HEK293T (cell line): ENCODE measurements at regions not wholly inside any gene's neighbourhood (a gene's known extent, or its start where the extent isn't known, plus 50 kb on each side); places are given as distances from the start of the nearest gene placed in this dataset.

Experiments used
- CTCF ChIA-PET: fragments of 350-600 bp; formaldehyde crosslinking; extraction: SDS; loops from one replicate; lab custom pipeline; 2021; ENCODE audit warnings: antibody characterized with exemption, inconsistent platforms; lab: Yijun Ruan, JAX
- POLR2A ChIA-PET: fragments of 350-600 bp; formaldehyde crosslinking; extraction: SDS; loops from one replicate; lab custom pipeline; 2020; ENCODE audit warnings: antibody characterized with exemption, inconsistent platforms; lab: Yijun Ruan, JAX
- DNase-seq: peaks from one replicate; pipeline ENCODE4 v3.0.0; 2012; ENCODE audit warnings: mixed read lengths; ENCODE audit errors: extremely low spot score
- ARNT ChIP-seq: fragments of 450-650 bp; IDR thresholded peaks from 2 replicates; pipeline ENCODE4 v1.6.1; 2017; ENCODE audit warnings: mild to moderate bottlenecking
- BHLHE40 ChIP-seq: fragments of 450-650 bp; IDR thresholded peaks from 2 replicates; pipeline ENCODE4 v1.6.1; 2016; ENCODE audit warnings: mild to moderate bottlenecking, moderate library complexity, borderline replicate concordance
- CTBP1 ChIP-seq: fragments of 450-650 bp; IDR thresholded peaks from 2 replicates; pipeline ENCODE4 v1.6.1; 2016; ENCODE audit warnings: borderline replicate concordance
- ELF4 ChIP-seq: fragments of 450-650 bp; IDR thresholded peaks from 2 replicates; pipeline ENCODE4 v1.6.1; 2017; ENCODE audit warnings: antibody characterized with exemption
- FOXA1 ChIP-seq: fragments of 450-650 bp; IDR thresholded peaks from 2 replicates; pipeline ENCODE4 v1.6.1; 2016; ENCODE audit warnings: mild to moderate bottlenecking
- FOXK2 ChIP-seq: fragments of 450-650 bp; IDR thresholded peaks from 2 replicates; pipeline ENCODE4 v1.6.1; 2016; ENCODE audit warnings: mild to moderate bottlenecking
- FOXM1 ChIP-seq: fragments of 450-650 bp; IDR thresholded peaks from 2 replicates; pipeline ENCODE4 v1.6.1; 2017; ENCODE audit warnings: mild to moderate bottlenecking, borderline replicate concordance
- HDGF ChIP-seq: fragments of 450-650 bp; IDR thresholded peaks from 2 replicates; pipeline ENCODE4 v1.6.1; 2017; ENCODE audit warnings: antibody characterized with exemption, borderline replicate concordance
- L3MBTL2 ChIP-seq: fragments of 450-650 bp; conservative IDR thresholded peaks from 2 replicates; pipeline ENCODE4 v1.6.1; 2016; ENCODE audit warnings: mild to moderate bottlenecking
- LEF1 ChIP-seq: fragments of 450-650 bp; IDR thresholded peaks from 2 replicates; pipeline ENCODE4 v1.6.1; 2017; ENCODE audit warnings: mild to moderate bottlenecking, borderline replicate concordance
- NFRKB ChIP-seq: fragments of 450-650 bp; IDR thresholded peaks from 2 replicates; pipeline ENCODE4 v1.6.1; 2016; ENCODE audit warnings: mild to moderate bottlenecking, moderate library complexity
- PKNOX1 ChIP-seq: fragments of 450-650 bp; IDR thresholded peaks from 2 replicates; pipeline ENCODE4 v1.6.1; 2016
- SP1 ChIP-seq: fragments of 450-650 bp; IDR thresholded peaks from 2 replicates; pipeline ENCODE4 v1.6.1; 2017
- SUZ12 ChIP-seq: fragments of 450-650 bp; IDR thresholded peaks from 2 replicates; pipeline ENCODE4 v1.6.1; 2016; ENCODE audit warnings: mild to moderate bottlenecking
- TARDBP ChIP-seq: fragments of 450-650 bp; IDR thresholded peaks from 2 replicates; pipeline ENCODE4 v1.6.1; 2016
- ZNF384 ChIP-seq: fragments of 450-650 bp; IDR thresholded peaks from 2 replicates; pipeline ENCODE4 v1.6.1; 2016

DNA sequence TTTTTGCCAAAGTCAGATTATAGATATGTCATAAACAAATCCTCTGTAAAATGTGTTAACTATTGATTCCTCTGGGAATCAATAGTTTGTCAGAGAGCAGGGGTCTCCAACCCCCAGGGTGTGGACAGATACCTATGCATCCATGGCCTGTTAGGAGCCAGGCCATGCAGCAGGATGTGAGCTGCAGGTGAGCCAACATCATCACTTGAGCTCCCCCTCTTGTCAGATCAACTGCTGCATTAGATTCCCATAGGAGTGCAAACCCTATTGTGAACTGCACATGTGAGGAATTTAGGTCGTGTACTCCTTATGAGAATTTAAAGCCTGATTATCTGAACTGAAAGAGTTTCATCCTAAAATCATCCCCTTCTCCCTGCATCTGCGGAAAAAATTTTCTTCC lies 1365.4 kb downstream of the ARAP2 start:
- POLR2A ChIA-PET = no interaction called here
- CTCF ChIA-PET = no interaction called here
- TF ChIP-seq FOXA1 (no peak), SP1 (no peak), SUZ12 (no peak), CTBP1 (no peak), LEF1 (no peak), BHLHE40 (no peak)
- DNase-seq = no peak

GRCh38 chr4:34880246-34880645 lies 1364.1 kb downstream of the ARAP2 start:
- POLR2A ChIA-PET = no interaction called here
- TF ChIP-seq ARNT = no peak
- no peak for TF ChIP-seq PKNOX1
- no peak for TF ChIP-seq L3MBTL2
- no peak for TF ChIP-seq HDGF
- TF ChIP-seq NFRKB = no peak
- TF ChIP-seq BHLHE40 = no peak
- no peak for TF ChIP-seq FOXK2
- CTCF ChIA-PET = no interaction called here
- DNase-seq = no peak

DNA sequence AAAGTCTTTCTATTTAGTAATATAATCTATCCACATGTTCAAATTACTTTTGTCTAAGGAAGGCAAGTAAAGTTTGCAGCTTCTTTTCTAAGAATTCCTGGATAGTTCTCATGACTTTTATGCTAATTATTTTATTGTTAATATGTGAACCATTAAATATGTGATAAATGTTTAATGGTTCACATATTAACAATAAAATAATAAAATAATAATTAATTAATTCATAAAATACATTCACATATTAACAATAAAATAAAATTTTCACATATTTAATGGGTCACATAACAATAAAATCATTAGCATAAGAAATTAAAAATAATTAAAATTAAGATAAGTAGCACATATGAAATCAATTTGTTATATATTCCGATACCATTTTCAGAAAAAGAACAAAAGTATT lies 1352.4 kb downstream of the ARAP2 start:
- DNase-seq = no peak
- ChIA-PET POLR2A (no interaction called here), CTCF (no interaction called here)
- TF ChIP-seq ZNF384 (no peak), SUZ12 (no peak), FOXA1 (no peak), LEF1 (no peak), BHLHE40 (no peak), PKNOX1 (no peak)

GRCh38 chr4:34893382-34893781 lies 1350.9 kb downstream of the ARAP2 start:
- TF ChIP-seq ELF4 = no peak
- TF ChIP-seq HDGF = no peak
- TF ChIP-seq TARDBP = no peak

GRCh38 chr4:34920032-34920431 lies 1324.3 kb downstream of the ARAP2 start:
- no peak for TF ChIP-seq HDGF
- no peak for TF ChIP-seq SUZ12
- TF ChIP-seq L3MBTL2 = no peak
- no peak for TF ChIP-seq ZNF384
- TF ChIP-seq FOXA1 = no peak
- no peak for TF ChIP-seq NFRKB
- no peak for TF ChIP-seq LEF1
- no peak for TF ChIP-seq FOXK2
- TF ChIP-seq TARDBP = no peak
- no peak for TF ChIP-seq BHLHE40
- TF ChIP-seq CTBP1 = no peak
- TF ChIP-seq ELF4 = no peak
- TF ChIP-seq ARNT = no peak
- TF ChIP-seq FOXM1 = no peak
- TF ChIP-seq PKNOX1 = no peak
- ChIA-PET POLR2A (no interaction called here), CTCF (no interaction called here)
- no peak for DNase-seq

More at GRCh38 chr4:34893382-34893781, 1350.9 kb downstream of the ARAP2 start:
- DNase-seq = no peak
- ChIA-PET POLR2A (no interaction called here), CTCF (no interaction called here)

DNA sequence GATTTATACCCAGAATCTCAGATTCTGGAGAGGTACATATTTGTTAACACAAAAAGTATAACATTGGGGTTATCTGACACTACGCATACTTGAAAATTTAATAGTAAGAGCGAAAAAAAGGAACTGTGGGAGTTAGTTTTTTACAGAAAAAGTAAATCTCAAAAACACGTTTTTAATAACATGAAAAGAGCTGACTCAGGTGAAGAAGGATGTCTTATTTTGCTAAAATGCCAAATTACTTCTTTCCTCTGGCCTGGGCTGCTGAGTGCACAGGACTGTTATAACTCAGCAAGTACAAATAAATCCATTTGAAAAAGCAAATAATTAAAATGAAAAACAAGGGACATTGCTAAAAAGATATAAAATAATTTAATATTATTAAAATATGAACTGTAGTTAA lies 1322.9 kb downstream of the ARAP2 start:
- CTCF ChIA-PET = no interaction called here
- TF ChIP-seq BHLHE40 (no peak), FOXA1 (no peak), SUZ12 (no peak)
- POLR2A ChIA-PET = no interaction called here
- DNase-seq = no peak

DNA sequence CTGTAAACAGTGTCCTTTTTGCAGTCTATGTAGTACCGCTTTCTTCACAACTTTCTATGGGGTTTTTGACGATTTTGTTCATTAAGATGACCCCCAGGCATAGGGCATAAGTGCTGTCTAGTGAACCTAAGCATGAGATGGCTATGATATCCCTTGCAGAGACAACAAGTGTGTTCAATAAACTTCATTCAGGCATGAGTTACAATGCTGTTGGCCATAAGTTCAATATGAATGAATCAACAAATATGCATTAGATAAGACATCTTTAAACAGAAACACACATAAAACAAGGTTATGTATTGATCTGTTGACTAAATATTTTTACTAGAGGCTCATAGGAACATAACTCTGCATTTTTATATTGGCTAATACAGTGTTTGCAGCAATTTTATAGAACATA lies 1322.0 kb downstream of the ARAP2 start:
- POLR2A ChIA-PET = no interaction called here
- DNase-seq = no peak
- no peak for TF ChIP-seq FOXM1
- TF ChIP-seq FOXA1 = no peak
- no peak for TF ChIP-seq LEF1
- TF ChIP-seq CTBP1 = no peak
- no peak for TF ChIP-seq SP1
- no peak for TF ChIP-seq BHLHE40
- TF ChIP-seq TARDBP = no peak
- TF ChIP-seq ELF4 = no peak
- no peak for TF ChIP-seq PKNOX1
- TF ChIP-seq FOXK2 = no peak
- TF ChIP-seq SUZ12 = no peak
- no peak for TF ChIP-seq ZNF384
- TF ChIP-seq ARNT = no peak
- TF ChIP-seq NFRKB = no peak
- TF ChIP-seq L3MBTL2 = no peak
- CTCF ChIA-PET = no interaction called here
